Psoas muscle (tissue), 7 donors: ENCODE measurements at regions not wholly inside any gene's neighbourhood (a gene's known extent, or its start where the extent isn't known, plus 50 kb on each side); places are given as distances from the start of the nearest gene placed in this dataset.

ENCODE experiments used
- ATAC-seq, 4 donors: fragments of 200-7000 bp; cut with Tn5 transposase; one replicate each; pipeline ENCODE4 v1.9.1; 2020; ENCODE audit warnings: moderate library complexity in 3 of 4, mild to moderate bottlenecking in 2 of 4
- DNase-seq, 2 donors: peaks; one replicate each; pipeline ENCODE4 v3.0.0-alpha.2; 2020
- H3K27ac ChIP-seq: fragments of 200-600 bp; one replicate; pipeline ENCODE4 v1.8.0; 2022
- H3K27me3 ChIP-seq, 3 donors: fragments of 200-600 bp in 1 of 3; one replicate each; pipeline versions ENCODE4 v1.6.1 to v1.8.0; 2013 to 2022; ENCODE audit warnings: low read length in 2 of 3, mild to moderate bottlenecking in 2 of 3, moderate library complexity in 1 of 3; ENCODE audit not compliant: insufficient read depth in 3 of 3
- H3K36me3 ChIP-seq, 2 donors: fragments of 200-600 bp in 1 of 2; one replicate each; pipeline versions ENCODE4 v1.6.1 to v1.8.0; 2013 to 2022; ENCODE audit warnings: low read depth in 1 of 2, mild to moderate bottlenecking in 1 of 2, moderate library complexity in 1 of 2; ENCODE audit not compliant: insufficient read depth in 1 of 2
- H3K4me1 ChIP-seq: fragments of 200-600 bp; one replicate; pipeline ENCODE4 v1.8.0; 2022
- H3K4me3 ChIP-seq: fragments of 200-600 bp; one replicate; pipeline ENCODE4 v1.8.0; 2022; ENCODE audit warnings: mild to moderate bottlenecking
- H3K9me3 ChIP-seq: fragments of 200-600 bp; one replicate; pipeline ENCODE4 v1.8.0; 2022
- WGBS, 3 donors: extraction: QIAGEN DNeasy Blood & Tissue Kit; methylation state at CpG; one replicate each; pipeline versions ENCODE4 v1.1.6 to v1.1.7; 2013; 5-methylcytosine and 5-hydroxymethylcytosine counted together
- intact Hi-C, 2 donors: fragments of 100-400 bp; cut with DNase I; formaldehyde crosslinking; loops; one replicate each; pipeline versions ENCODE4 v1.11.0 to v1.14.2; 2022
- TF ChIP-seq, protein P1 (sequence below): fragments of 200-600 bp; IDR thresholded peaks from one replicate; pipeline ENCODE4 v1.8.0; 2022; ENCODE audit warnings: antibody characterized with exemption
- donor health status: healthy with polysubstance abuse.
- donor health status: DM: no; HTN: no; CAD: no; lungs with moderate emphysema.
- donor health status: Bipolar disorder and iron deficiency.
- donor health status: healthy.
- donor health status: DM: yes; HTN: yes; CAD: no.
- donor health status: DM: no; HTN: no; CAD: no.
- donor health status: DM: yes; HTN: yes; CAD: no.

DNA sequence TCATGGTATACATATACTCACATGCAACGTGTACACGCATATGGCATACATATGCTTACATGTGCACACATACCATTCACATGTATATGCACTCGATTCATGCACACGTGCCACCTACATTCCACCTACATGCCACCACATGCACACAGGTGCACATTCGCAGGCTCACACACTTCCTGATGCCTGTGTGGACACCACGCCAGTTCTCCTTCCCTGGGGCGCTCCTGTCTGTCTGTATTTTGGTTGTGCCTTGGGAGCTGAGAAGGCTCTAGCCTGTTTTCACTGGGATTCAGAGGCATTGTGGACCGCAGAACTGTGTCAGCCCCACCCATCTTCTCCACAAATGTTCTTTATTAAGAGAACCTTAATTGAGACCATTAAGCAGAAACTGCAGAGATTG, 96.6 kb upstream of the CTDP1 start:
- 88 to 96% (median 94%) methylated on average over 8 of the region's 8 CpGs for WGBS, 3 donors

DNA sequence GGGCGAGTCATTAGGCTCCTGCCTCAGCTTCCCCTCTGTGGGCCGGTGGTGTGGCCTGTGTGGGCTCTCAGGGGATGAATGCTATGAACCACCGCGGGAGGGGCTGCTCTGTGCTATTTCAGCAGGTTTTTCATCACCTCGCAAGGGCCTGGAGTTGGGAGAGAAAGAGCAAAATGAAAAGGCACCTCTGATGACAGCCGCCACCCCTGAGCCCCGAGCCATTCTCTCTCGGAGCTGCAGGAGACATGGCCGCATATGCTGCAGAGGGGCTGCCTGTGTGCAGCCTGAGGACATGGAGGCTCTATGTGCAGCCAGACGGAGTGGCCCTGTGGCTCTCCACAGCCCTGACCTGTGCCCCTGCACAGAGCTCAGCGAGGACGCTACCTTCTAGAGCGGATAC, 96.2 kb upstream of the CTDP1 start:
- ATAC-seq (no peak), DNase-seq (peak in 1 of 2 donors; percentile 20)
- no peaks in the 10 kb centered on the region for H3K4me1 ChIP-seq
- intact Hi-C loops: no loop called here
- peaks cover 0 to 1% (median 0%) of the 10 kb centered on the region in 3 donors for H3K27me3 ChIP-seq
- no peak overlapping the region for H3K27ac ChIP-seq
- WGBS, 3 donors: 89 to 96% (median 93%) methylated on average over 13 of the region's 13 CpGs
- no peak overlapping the region for H3K4me3 ChIP-seq
- TF ChIP-seq, protein P1, sequence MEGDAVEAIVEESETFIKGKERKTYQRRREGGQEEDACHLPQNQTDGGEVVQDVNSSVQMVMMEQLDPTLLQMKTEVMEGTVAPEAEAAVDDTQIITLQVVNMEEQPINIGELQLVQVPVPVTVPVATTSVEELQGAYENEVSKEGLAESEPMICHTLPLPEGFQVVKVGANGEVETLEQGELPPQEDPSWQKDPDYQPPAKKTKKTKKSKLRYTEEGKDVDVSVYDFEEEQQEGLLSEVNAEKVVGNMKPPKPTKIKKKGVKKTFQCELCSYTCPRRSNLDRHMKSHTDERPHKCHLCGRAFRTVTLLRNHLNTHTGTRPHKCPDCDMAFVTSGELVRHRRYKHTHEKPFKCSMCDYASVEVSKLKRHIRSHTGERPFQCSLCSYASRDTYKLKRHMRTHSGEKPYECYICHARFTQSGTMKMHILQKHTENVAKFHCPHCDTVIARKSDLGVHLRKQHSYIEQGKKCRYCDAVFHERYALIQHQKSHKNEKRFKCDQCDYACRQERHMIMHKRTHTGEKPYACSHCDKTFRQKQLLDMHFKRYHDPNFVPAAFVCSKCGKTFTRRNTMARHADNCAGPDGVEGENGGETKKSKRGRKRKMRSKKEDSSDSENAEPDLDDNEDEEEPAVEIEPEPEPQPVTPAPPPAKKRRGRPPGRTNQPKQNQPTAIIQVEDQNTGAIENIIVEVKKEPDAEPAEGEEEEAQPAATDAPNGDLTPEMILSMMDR: no peak
- H3K36me3 ChIP-seq: no peaks in the 10 kb centered on the region
- H3K9me3 ChIP-seq: no peaks in the 10 kb centered on the region

More for the DNA sequence above, 96.6 kb upstream of the CTDP1 start:
- intact Hi-C loops: no loop called here
- no peaks in the 10 kb centered on the region for H3K9me3 ChIP-seq
- TF ChIP-seq, protein P1: no peak
- H3K4me3 ChIP-seq: no peak overlapping the region
- DNase-seq (no peak), ATAC-seq (no peak)
- H3K4me1 ChIP-seq: no peaks in the 10 kb centered on the region
- H3K27me3 ChIP-seq: peaks cover 0 to 1% (median 0%) of the 10 kb centered on the region in 3 donors
- no peak overlapping the region for H3K27ac ChIP-seq
- no peaks in the 10 kb centered on the region for H3K36me3 ChIP-seq

- WGBS, 3 donors: 61 to 66% (median 65%) methylated on average over 11 to 15 of the region's 15 CpGs
- DNase-seq: peak in 1 of 2 donors; percentile 38
These were observed 95.6 kb upstream of the CTDP1 start for GRCh38 chr18:79583984-79584401.

DNA sequence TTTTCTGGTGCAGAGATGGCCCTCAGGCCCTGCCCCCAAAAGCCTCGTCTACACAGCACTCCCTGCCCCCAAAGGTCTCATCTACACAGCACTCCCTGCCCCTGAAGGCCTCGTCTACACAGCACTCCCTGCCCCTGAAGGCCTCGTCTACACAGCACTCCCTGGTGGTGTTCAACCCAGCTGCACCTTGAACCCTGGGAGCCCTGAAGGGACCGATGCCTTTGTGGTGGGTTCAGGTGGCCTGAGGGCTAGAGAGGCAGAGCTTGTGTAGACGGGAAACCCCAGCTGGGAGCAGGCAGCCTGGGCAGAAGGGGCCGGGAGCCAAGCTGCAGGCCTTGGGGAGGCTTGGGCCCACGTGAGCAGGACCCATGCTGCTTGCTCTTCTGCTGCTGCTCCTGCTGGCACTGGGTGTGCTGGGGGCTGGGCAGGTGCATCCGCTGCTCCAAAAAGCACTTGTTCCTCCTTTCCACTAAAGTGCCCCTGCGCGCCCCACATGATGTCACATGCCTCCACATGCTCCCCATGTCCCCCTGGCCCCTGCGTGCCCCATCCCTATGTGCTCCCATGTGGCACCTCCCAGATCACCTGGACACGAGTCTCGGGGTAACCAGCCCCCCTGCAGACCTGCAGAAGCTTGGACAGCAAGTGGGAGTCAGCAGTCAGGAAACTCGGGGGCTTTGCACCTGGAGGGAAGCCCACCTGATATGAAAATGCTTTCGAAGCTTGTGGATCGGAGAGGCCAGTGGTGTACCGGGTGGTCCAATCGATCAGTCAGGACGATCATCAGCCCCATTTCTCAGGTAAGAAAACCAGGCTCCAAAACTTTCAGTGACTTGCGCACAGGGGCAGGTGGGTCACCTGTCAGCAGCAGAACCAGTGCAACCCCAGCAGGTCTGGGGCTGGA, 94.9 kb upstream of the CTDP1 start:
- no peaks in the 10 kb centered on the region for H3K9me3 ChIP-seq
- no peaks in the 10 kb centered on the region for H3K36me3 ChIP-seq
- intact Hi-C loops: no loop called here
- H3K27me3 ChIP-seq: peaks cover 0 to 1% (median under 1%) of the 10 kb centered on the region in 3 donors
- TF ChIP-seq, protein P1: no peak
- no peaks in the 10 kb centered on the region for H3K4me1 ChIP-seq
- no peak for ATAC-seq
- DNase-seq: peak in 1 of 2 donors; percentile 36
- H3K27ac ChIP-seq: no peak overlapping the region
- no peak overlapping the region for H3K4me3 ChIP-seq
- WGBS, 3 donors: 82 to 90% (median 90%) methylated on average over 20 of the region's 20 CpGs

More at GRCh38 chr18:79583984-79584401, 95.6 kb upstream of the CTDP1 start:
- TF ChIP-seq, protein P1: no peak
- intact Hi-C loops: no loop called here
- no peak for ATAC-seq
- Histone ChIP-seq H3K27ac (no peak overlapping the region), H3K9me3 (no peaks in the 10 kb centered on the region), H3K4me1 (no peaks in the 10 kb centered on the region), H3K27me3 (peaks cover 0 to 1% (median 0%) of the 10 kb centered on the region in 3 donors), H3K4me3 (no peak overlapping the region), H3K36me3 (no peaks in the 10 kb centered on the region)
